PC-3 (cell line): ENCODE measurements at regions not wholly inside any gene's neighbourhood (a gene's known extent, or its start where the extent isn't known, plus 50 kb on each side); places are given as distances from the start of the nearest gene placed in this dataset.

Experiments used
- EZH2 ChIP-seq: fragments of 300-600 bp; sonication (generic); IDR thresholded peaks from one replicate; pipeline ENCODE4 v1.6.1; 2017; ENCODE audit warnings: antibody characterized with exemption, mild to moderate bottlenecking, low read length; ENCODE audit not compliant: unreplicated experiment
- EZH2phosphoT487 ChIP-seq: fragments of 300-600 bp; sonication (generic); IDR thresholded peaks from 2 replicates; pipeline ENCODE4 v1.6.1; 2018; ENCODE audit warnings: mild to moderate bottlenecking, antibody characterized with exemption, low read length, borderline replicate concordance
- TF ChIP-seq, protein P1 (sequence below): fragments of 300-600 bp; sonication (generic); conservative IDR thresholded peaks from 2 replicates; pipeline ENCODE4 v1.5.1; 2017; ENCODE audit warnings: antibody characterized with exemption, low read depth, mild to moderate bottlenecking, low read length

DNA sequence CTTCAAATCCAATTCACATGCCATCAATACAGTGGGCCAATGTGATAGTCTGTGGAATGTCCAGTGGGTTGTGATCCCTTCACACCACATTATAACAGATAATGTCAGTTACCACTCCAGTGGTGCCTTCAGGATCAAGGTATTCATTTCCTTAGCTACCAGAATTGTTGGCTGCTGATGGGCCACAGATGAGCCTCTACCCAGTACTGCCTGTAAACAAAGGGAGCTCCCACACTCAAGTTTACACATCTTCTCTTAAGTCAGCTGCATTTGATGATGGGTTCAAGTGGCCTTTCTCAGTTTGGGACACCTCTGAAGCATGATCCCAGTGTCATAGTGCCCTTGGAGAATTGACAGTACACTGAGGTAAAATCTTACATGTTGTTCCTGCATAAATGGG, 477.0 kb upstream of the CD180 start:
- TF ChIP-seq, protein P1, sequence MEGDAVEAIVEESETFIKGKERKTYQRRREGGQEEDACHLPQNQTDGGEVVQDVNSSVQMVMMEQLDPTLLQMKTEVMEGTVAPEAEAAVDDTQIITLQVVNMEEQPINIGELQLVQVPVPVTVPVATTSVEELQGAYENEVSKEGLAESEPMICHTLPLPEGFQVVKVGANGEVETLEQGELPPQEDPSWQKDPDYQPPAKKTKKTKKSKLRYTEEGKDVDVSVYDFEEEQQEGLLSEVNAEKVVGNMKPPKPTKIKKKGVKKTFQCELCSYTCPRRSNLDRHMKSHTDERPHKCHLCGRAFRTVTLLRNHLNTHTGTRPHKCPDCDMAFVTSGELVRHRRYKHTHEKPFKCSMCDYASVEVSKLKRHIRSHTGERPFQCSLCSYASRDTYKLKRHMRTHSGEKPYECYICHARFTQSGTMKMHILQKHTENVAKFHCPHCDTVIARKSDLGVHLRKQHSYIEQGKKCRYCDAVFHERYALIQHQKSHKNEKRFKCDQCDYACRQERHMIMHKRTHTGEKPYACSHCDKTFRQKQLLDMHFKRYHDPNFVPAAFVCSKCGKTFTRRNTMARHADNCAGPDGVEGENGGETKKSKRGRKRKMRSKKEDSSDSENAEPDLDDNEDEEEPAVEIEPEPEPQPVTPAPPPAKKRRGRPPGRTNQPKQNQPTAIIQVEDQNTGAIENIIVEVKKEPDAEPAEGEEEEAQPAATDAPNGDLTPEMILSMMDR, result no peak
- TF ChIP-seq EZH2 (no peak), EZH2phosphoT487 (no peak)
